SKM-1 treated with dmso at 0.1 percent for 144 hours (cell line): ENCODE measurements at regions not wholly inside any gene's neighbourhood (a gene's known extent, or its start where the extent isn't known, plus 50 kb on each side); places are given as distances from the start of the nearest gene placed in this dataset.
A peak's percentile ranks its signal among the peaks of the same experiment; 100 is the strongest.

Experiments used
- DNase-seq: peaks from one replicate; lab custom pipeline; 2025; ENCODE audit not compliant: unreplicated experiment; lab: John Stamatoyannopoulos, UW

DNA sequence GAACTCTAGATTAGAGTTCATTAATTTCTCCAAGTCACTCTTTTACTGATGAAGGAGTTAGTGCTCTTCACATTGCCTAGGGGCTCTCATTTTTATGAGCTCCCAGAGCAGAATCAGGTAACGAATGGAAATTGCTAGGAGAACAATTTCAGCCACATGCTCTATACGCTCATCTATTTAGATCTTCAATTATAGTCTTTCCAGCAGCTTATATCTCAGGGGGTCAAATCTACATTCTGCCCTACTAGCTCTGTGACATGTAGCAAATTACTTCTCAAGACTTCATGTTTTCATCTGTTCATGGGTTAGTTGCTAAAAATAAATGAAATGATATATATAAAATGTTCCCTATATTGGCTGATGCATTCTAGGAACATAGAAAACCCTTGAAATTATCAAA, 183.6 kb downstream of the PLPP3 start:
- DNase-seq, result no peak

GRCh38 chr1:56394298-56394697, 185.1 kb downstream of the PLPP3 start:
- no peak for DNase-seq

GRCh38 chr1:56390934-56391731, 188.2 kb downstream of the PLPP3 start:
- no peak for DNase-seq

DNA sequence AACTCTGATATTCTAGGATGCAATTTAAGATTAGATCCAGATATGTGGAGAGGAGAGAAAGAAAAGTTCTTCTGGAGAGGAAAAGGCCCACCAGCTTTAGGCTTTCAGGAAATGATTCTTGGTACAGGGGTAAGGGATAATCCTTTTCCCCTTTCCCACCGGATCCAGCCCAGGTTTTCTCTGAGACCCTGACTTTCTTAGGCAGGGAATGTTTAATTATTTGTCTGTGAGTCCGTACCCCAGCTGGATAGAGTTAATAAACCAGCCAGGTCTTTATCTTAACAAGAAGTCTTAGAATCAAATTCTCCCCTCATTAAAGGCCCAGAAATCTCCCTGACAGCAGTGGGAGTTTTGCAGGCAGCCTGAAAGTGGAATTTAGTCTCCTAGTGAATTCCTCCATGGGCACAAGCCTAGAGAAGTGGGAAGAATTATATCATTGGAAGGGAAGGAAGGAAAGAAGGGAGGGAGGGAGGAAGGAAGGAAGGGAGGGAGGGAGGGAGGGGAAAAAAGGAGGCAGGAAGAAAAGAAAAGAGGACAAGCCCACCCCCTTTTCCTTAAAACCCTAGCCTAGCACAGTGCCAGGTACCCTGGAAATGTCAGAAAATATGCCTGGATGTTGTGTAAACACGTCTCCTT, 189.0 kb downstream of the PLPP3 start:
- DNase-seq, result no peak

- no peak for DNase-seq
These were observed 189.6 kb downstream of the PLPP3 start for GRCh38 chr1:56389813-56390212.

- DNase-seq, result no peak
These were observed 192.2 kb downstream of the PLPP3 start for GRCh38 chr1:56387071-56387740.

DNA sequence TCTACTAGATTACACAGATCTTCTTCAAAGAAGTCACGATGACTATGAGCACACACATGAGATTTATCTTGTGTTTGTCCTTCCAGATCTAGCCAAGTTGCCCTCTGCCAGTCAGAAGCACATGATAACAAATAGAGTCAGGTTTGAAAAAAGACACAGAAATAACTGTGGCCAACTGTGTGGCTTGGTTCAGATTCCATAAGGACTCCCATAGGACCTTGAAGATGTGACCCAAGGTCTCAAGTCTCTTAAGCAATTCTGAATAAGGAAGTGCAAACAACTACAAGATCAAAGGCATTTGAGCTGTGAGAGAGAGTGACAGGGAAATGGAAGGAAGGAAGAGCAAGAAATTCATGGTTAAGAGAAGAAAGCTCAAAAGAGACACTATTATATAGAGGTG, 194.0 kb downstream of the PLPP3 start:
- peak; percentile 24 for DNase-seq

- DNase-seq, result no peak
These were observed 196.4 kb downstream of the PLPP3 start for GRCh38 chr1:56382929-56383328.

- DNase-seq, result no peak
These were observed 198.8 kb downstream of the PLPP3 start for GRCh38 chr1:56380531-56380930.

- no peak for DNase-seq
These were observed 200.9 kb downstream of the PLPP3 start for GRCh38 chr1:56378341-56379070.

GRCh38 chr1:56377431-56377830, 201.9 kb downstream of the PLPP3 start:
- no peak for DNase-seq

DNA sequence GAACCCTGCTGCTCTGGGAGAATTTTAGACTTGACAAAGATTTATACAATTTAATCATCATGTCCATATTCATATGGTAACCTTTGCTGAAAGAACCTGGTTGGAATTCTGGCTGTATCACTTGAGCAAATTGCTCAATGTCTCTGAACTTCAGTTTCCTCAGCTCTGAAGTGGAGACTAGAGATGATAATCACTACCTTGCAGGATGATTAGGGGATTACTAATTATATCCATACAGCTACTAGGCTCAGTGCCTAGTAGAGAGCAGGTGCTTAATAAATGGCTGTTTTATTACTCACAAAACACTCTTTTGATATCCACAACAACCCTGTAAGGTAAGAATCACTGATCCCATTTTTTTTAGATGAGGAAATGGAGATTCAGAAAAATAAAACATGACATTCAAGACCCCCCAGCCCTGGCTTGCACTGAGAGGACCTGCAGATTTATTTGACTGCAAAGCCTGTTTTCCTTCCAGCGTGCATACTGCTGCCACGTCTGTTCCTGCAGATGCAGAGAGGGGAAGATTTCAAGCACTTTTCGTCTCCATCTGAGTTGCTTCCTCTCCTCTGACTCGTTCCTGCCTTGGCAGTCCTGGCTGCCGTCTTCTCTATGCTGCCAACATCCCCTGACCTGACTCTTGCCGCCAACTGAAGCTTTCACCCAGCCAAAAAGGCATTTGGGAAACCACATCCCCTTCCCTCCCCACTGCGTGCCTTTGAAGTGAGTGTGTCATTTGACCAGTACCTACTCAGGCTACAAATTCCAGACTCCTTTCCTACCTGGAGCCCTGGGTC, 203.0 kb downstream of the PLPP3 start:
- no peak for DNase-seq

DNA sequence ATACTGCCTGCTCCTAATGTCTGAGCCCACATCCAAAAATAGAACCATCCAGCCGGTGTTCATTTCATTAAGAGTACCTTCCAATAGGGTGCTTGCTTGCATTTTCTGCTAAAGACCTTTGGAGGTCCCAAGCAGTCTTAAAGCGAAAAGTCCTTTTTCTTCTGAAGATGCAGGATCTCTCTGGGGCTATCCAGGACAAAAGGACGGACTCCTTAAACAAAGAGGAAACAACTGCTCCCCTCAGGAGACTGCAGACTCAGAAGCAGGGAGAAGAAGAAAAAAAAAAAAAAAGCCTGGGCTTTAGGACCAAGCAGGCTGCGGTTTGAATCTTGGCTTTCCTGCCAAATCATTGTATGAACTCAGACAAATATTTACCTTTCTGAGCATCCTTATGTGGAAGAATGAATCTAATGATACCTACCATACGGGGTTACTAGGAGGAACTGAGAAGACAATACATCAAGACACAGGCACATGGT, 204.0 kb downstream of the PLPP3 start:
- no peak for DNase-seq

- no peak for DNase-seq
These were observed 205.1 kb downstream of the PLPP3 start for GRCh38 chr1:56374026-56374974.

GRCh38 chr1:56370513-56370912, 208.8 kb downstream of the PLPP3 start:
- no peak for DNase-seq

DNA sequence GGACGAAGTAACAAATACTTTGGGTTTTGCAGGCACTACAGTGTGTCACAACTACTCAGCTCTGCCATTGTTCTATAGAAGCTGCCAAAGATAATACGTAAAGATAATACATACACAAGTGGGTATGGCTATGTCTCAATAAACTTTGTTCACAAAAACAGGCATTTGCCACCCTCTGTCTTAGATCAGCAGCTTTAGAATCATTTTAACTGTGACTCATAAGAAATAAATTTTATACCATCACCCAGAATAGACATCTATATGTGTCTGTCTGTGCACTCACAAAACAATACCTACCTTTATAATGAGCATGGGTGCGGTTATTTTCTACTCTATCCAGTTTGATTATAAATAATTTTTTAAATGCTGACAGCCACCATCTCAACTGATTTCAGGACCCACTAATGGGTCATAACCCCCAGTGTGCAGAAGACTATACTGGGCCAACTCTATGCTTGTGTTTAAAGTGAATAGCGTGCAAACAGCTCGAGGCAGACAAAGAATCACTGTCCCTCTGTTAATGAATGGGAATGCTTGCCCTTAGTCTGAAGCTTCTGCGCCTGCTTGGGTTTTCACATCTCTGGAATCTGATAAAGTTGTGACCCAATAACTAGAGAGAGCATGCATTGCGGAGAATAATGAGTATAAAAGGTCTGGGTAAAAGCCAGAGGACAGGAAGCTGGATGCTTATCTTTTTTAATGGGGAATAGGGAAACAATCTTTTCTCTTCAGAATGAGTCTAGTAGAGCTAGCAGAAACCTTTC, 216.2 kb downstream of the PLPP3 start:
- no peak for DNase-seq

DNA sequence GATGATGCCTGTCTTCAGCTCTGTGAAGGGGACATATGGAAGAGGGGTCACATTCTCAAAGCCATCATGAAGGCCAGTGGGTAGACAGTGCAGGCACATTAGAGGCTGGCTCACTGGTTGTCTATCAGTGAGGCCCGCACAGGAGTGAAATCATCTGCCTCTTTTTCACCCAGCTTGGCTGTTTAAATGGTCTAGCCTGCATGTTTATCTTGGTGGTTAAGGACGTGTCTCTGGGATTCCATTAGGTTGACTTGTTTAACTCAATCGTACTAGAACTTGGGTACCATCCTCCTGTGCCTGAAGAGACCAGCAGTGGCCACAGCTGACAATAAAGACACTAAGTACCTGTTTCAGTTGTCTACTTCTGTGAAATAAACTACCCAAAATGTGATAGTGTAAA, 219.3 kb downstream of the PLPP3 start:
- no peak for DNase-seq

DNA sequence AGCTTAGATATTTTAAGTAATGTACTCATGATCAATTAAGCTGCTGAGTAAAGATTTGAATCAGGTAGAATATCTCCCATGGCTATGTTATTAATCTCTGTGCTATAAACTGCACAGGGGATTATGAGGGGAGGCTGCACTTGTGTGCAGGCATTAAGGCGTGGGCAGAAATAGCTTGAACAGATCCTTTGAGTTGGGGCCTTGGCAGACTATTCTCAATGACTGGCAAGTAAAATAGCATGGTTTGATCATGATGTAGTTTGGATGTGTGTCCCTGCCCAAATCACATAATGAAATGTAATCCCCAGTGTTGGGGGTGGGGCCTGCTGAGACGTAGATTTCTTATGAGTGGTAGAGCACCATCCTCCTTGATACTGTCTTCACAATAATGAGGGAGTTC, 220.3 kb downstream of the PLPP3 start:
- DNase-seq, result no peak
